ENCODE measurements at regions not wholly inside any gene's neighbourhood (a gene's known extent, or its start where the extent isn't known, plus 50 kb on each side); places are given as distances from the start of the nearest gene placed in this dataset.

- H3K56ac ChIP-seq (ENCODE audit: extremely low read depth, insufficient read depth, low read length), result no peak overlapping the region
- H2BK120ac ChIP-seq (ENCODE audit: low read depth, low read length), result no peak overlapping the region
- no peak overlapping the region for H2AFZ ChIP-seq (replicated peaks; ENCODE audit: low read length, poor library complexity)
- H2AK9ac ChIP-seq (replicated peaks; ENCODE audit: low read depth, low read length, poor library complexity), result no peak overlapping the region
- no peak overlapping the region for H2BK15ac ChIP-seq (ENCODE audit: low read depth, low read length)
- H3K18ac ChIP-seq (ENCODE audit: low read depth, low read length), result no peak overlapping the region
- no peaks in the 10 kb centered on the region for H3K4me1 ChIP-seq (ENCODE audit: control insufficient read depth, insufficient read depth, low read length)
- H4K8ac ChIP-seq (ENCODE audit: low read depth in 2 of 2, low read length in 2 of 2), result no peak overlapping the region
- ChIA-PET POLR2A (ENCODE audit: unreplicated experiment) (no interaction called here), CTCF (no interaction called here)
- no peak for TF ChIP-seq RFX5 (IDR thresholded peaks at IDR 0.05; ENCODE audit: low read depth, low read length)
- TF ChIP-seq FOS (IDR thresholded peaks at IDR 0.05; ENCODE audit: low read depth, low read length), result no peak
- TF ChIP-seq CHD1 (IDR thresholded peaks at IDR 0.05; ENCODE audit: low read depth, low read length), result no peak
- ATAC-seq (ENCODE audit: low read depth) (no peak), DNase-seq (no peak)
- no peaks in the 10 kb centered on the region for H3K9me1 ChIP-seq (ENCODE audit: insufficient read depth, low read length)
- H3K14ac ChIP-seq (replicated peaks; ENCODE audit: low read depth, low read length), result no peak overlapping the region
- H3K36me3 ChIP-seq (ENCODE audit: control insufficient read depth, insufficient read depth, low read length), result no peaks in the 10 kb centered on the region
- no peak overlapping the region for H4K5ac ChIP-seq (ENCODE audit: low read depth, low read length)
- dilution Hi-C loops (cut with HindIII; ENCODE audit: low sequenced_read_pairs, unreplicated experiment) (no loop called here), in situ Hi-C loops (cut with MboI; ENCODE audit: low sequenced_read_pairs) (no loop called here), intact Hi-C loops (cut with micrococcal nuclease) (no loop called here)
- no peak overlapping the region for H2BK5ac ChIP-seq (ENCODE audit: low read depth, low read length, poor library complexity, severe bottlenecking)
- H2BK20ac ChIP-seq (ENCODE audit: low read depth, low read length), result no peak overlapping the region
- no peak overlapping the region for H3K27ac ChIP-seq (ENCODE audit: insufficient read depth, low read length)
- H3K23ac ChIP-seq (ENCODE audit: low read depth, low read length), result no peak overlapping the region
- H3K9ac ChIP-seq (ENCODE audit: low read depth, low read length), result no peak overlapping the region
- peaks cover 1% of the 10 kb centered on the region; the same call in 1 of the 2 replicates for H3K9me3 ChIP-seq (ENCODE audit: control insufficient read depth, insufficient read depth, low read length)
- H3K79me1 ChIP-seq (ENCODE audit: low read depth in 1 of 2, low read length in 2 of 2), result no peaks in the 10 kb centered on the region
- H3K4me3 ChIP-seq (ENCODE audit: insufficient read depth, low read depth, low read length), result no peak overlapping the region
- no CpG with 5 or more reads among the region's 4 CpGs for WGBS, 2 experiments (ENCODE audit: extremely low coverage in 2 of 2, insufficient read length in 1 of 2)
- H4K91ac ChIP-seq (ENCODE audit: insufficient read depth, low read depth, low read length), result no peak overlapping the region
- no TSS peak for BruUV-seq (replicated peaks)
- H3K4ac ChIP-seq (ENCODE audit: low read depth, low read length), result no peak overlapping the region
- H3K27me3 ChIP-seq (ENCODE audit: control insufficient read depth, insufficient read depth, low read length), result no peaks in the 10 kb centered on the region
- no peak overlapping the region for H2AK5ac ChIP-seq (ENCODE audit: low read depth, low read length)
- no peak overlapping the region for H3K4me2 ChIP-seq (ENCODE audit: low read depth, low read length)
- no peaks in the 10 kb centered on the region for H4K20me1 ChIP-seq (ENCODE audit: insufficient read depth, low read length)
Measured at GRCh38 chr4:180296036-180296599, 1947.1 kb upstream of the TENM3 start.

All from IMR-90 (cell line).